ENCODE measurements at regions not wholly inside any gene's neighbourhood (a gene's known extent, or its start where the extent isn't known, plus 50 kb on each side); places are given as distances from the start of the nearest gene placed in this dataset.

GRCh38 chr2:133847591-133847990 lies 279.3 kb upstream of the NCKAP5 start:
- Histone ChIP-seq H3K9me3 (no peaks in the 10 kb centered on the region), H3K4me1 (no peaks in the 10 kb centered on the region), H3K4me3 (no peak overlapping the region), H3K27me3 (no peaks in the 10 kb centered on the region), H3K36me3 (no peaks in the 10 kb centered on the region), H3K27ac (no peak overlapping the region)
- TF ChIP-seq POLR2AphosphoS5 (IDR thresholded peaks at IDR 0.05) (no peak), CTCF (IDR thresholded peaks at IDR 0.05) (no peak), POLR2A (IDR thresholded peaks at IDR 0.05) (no peak)
- no peak for DNase-seq (ENCODE audit: low spot score in 2 of 2)
- intact Hi-C loops (cut with DNase I; ENCODE audit: low total_unique reads), result no loop called here

GRCh38 chr2:133848111-133848649 lies 279.9 kb upstream of the NCKAP5 start:
- Histone ChIP-seq H3K27ac (no peak overlapping the region), H3K9me3 (no peaks in the 10 kb centered on the region), H3K27me3 (no peaks in the 10 kb centered on the region), H3K36me3 (no peaks in the 10 kb centered on the region), H3K4me1 (no peaks in the 10 kb centered on the region), H3K4me3 (no peak overlapping the region)
- TF ChIP-seq CTCF (IDR thresholded peaks at IDR 0.05), result no peak
- no peak for TF ChIP-seq POLR2A (IDR thresholded peaks at IDR 0.05)
- TF ChIP-seq POLR2AphosphoS5 (IDR thresholded peaks at IDR 0.05), result no peak
- no peak for DNase-seq (ENCODE audit: low spot score in 2 of 2)
- intact Hi-C loops (cut with DNase I; ENCODE audit: low total_unique reads), result no loop called here

- DNase-seq (ENCODE audit: low spot score in 2 of 2), result no peak
- Histone ChIP-seq H3K4me1 (no peaks in the 10 kb centered on the region), H3K36me3 (no peaks in the 10 kb centered on the region), H3K27ac (no peak overlapping the region), H3K27me3 (no peaks in the 10 kb centered on the region), H3K9me3 (no peaks in the 10 kb centered on the region), H3K4me3 (no peak overlapping the region)
- intact Hi-C loops (cut with DNase I; ENCODE audit: low total_unique reads), result no loop called here
- TF ChIP-seq CTCF (IDR thresholded peaks at IDR 0.05) (no peak), POLR2AphosphoS5 (IDR thresholded peaks at IDR 0.05) (no peak), POLR2A (IDR thresholded peaks at IDR 0.05) (no peak)
Observed at GRCh38 chr2:133849341-133849740, 281.1 kb upstream of the NCKAP5 start.

- Histone ChIP-seq H3K27me3 (no peaks in the 10 kb centered on the region), H3K4me1 (no peaks in the 10 kb centered on the region), H3K27ac (no peak overlapping the region), H3K36me3 (no peaks in the 10 kb centered on the region), H3K9me3 (no peaks in the 10 kb centered on the region), H3K4me3 (no peak overlapping the region)
- intact Hi-C loops (cut with DNase I; ENCODE audit: low total_unique reads), result no loop called here
- TF ChIP-seq POLR2AphosphoS5 (IDR thresholded peaks at IDR 0.05) (no peak), CTCF (IDR thresholded peaks at IDR 0.05) (no peak), POLR2A (IDR thresholded peaks at IDR 0.05) (no peak)
- DNase-seq (ENCODE audit: low spot score in 2 of 2), result no peak
Observed at GRCh38 chr2:133854603-133855200, 286.4 kb upstream of the NCKAP5 start.

- no peak for DNase-seq (ENCODE audit: low spot score in 2 of 2)
- intact Hi-C loops (cut with DNase I; ENCODE audit: low total_unique reads), result no loop called here
- no peak for TF ChIP-seq CTCF (IDR thresholded peaks at IDR 0.05)
- TF ChIP-seq POLR2AphosphoS5 (IDR thresholded peaks at IDR 0.05), result no peak
- no peak for TF ChIP-seq POLR2A (IDR thresholded peaks at IDR 0.05)
- no peaks in the 10 kb centered on the region for H3K27me3 ChIP-seq
- no peak overlapping the region for H3K27ac ChIP-seq
- H3K4me1 ChIP-seq, result no peaks in the 10 kb centered on the region
- H3K9me3 ChIP-seq, result no peaks in the 10 kb centered on the region
- no peaks in the 10 kb centered on the region for H3K36me3 ChIP-seq
- no peak overlapping the region for H3K4me3 ChIP-seq
Observed at GRCh38 chr2:133855526-133855925, 287.3 kb upstream of the NCKAP5 start.
